Neural progenitor cell (in vitro differentiated cells): ENCODE measurements at regions not wholly inside any gene's neighbourhood (a gene's known extent, or its start where the extent isn't known, plus 50 kb on each side); places are given as distances from the start of the nearest gene placed in this dataset.

Experiments
- DNase-seq: peaks from one replicate; pipeline ENCODE4 v3.0.0-alpha.2; 2016; ENCODE audit warnings: low spot score
- H2AFZ ChIP-seq: fragments of 200-600 bp; sonication (generic); replicated peaks from 2 replicates; pipeline ENCODE4 v1.6.1; 2016; ENCODE audit warnings: antibody characterized with exemption
- H3F3A ChIP-seq: fragments of 200-600 bp; sonication (generic); 2 replicates; pipeline ENCODE4 v1.6.1; 2016; ENCODE audit warnings: antibody characterized with exemption, low read depth
- H3K27ac ChIP-seq: fragments of 200-600 bp; sonication (generic); 2 replicates; pipeline ENCODE4 v1.5.1; 2016; ENCODE audit warnings: mild to moderate bottlenecking
- H3K27me3 ChIP-seq: fragments of 200-600 bp; sonication (generic); 2 replicates; pipeline ENCODE4 v1.6.1; 2016; ENCODE audit warnings: mild to moderate bottlenecking, moderate library complexity
- H3K36me3 ChIP-seq: fragments of 200-600 bp; sonication (generic); 2 replicates; pipeline ENCODE4 v1.5.1; 2016
- H3K4me1 ChIP-seq: fragments of 200-600 bp; sonication (generic); 2 replicates; pipeline ENCODE4 v1.6.1; 2016; ENCODE audit warnings: mixed run types
- H3K4me2 ChIP-seq: fragments of 200-600 bp; sonication (generic); 2 replicates; pipeline ENCODE4 v1.6.1; 2016
- H3K4me3 ChIP-seq: fragments of 200-600 bp; sonication (generic); 2 replicates; pipeline ENCODE4 v1.5.1; 2016
- H3K79me2 ChIP-seq: fragments of 200-600 bp; sonication (generic); 2 replicates; pipeline ENCODE4 v1.6.1; 2016; ENCODE audit warnings: low read depth
- H3K9ac ChIP-seq: fragments of 200-600 bp; sonication (generic); 2 replicates; pipeline ENCODE4 v1.6.1; 2016
- H3K9me3 ChIP-seq: fragments of 200-600 bp; sonication (generic); 2 replicates; pipeline ENCODE4 v1.5.1; 2016; ENCODE audit warnings: low read depth
- H4K20me1 ChIP-seq: fragments of 200-600 bp; sonication (generic); 2 replicates; pipeline ENCODE4 v1.6.1; 2016; ENCODE audit warnings: low read depth
- H3K27ac Mint-ChIP-seq: 3 replicates; pipeline ENCODE4 v1.8.0; 2021; ENCODE audit warnings: mixed read lengths
- H3K27me3 Mint-ChIP-seq: 2 replicates; pipeline ENCODE4 v1.8.0; 2022; ENCODE audit warnings: low read depth, mild to moderate bottlenecking, inconsistent platforms, moderate library complexity, mixed read lengths; ENCODE audit not compliant: insufficient read depth
- H3K36me3 Mint-ChIP-seq: 3 replicates; pipeline ENCODE4 v1.8.0; 2021; ENCODE audit warnings: mixed read lengths
- H3K4me1 Mint-ChIP-seq: 3 replicates; pipeline ENCODE4 v1.8.0; 2021; ENCODE audit warnings: mixed read lengths
- H3K4me3 Mint-ChIP-seq: 3 replicates; pipeline ENCODE4 v1.8.0; 2021; ENCODE audit warnings: mild to moderate bottlenecking, moderate library complexity, mixed read lengths
- H3K9me3 Mint-ChIP-seq: 3 replicates; pipeline ENCODE4 v1.8.0; 2020; ENCODE audit warnings: mixed read lengths
- EZH2 ChIP-seq: fragments of 200-600 bp; sonication (generic); IDR thresholded peaks from 2 replicates; pipeline ENCODE4 v1.6.1; 2017; ENCODE audit warnings: antibody characterized with exemption, mild to moderate bottlenecking, moderate library complexity
- EZH2phosphoT487 ChIP-seq: fragments of 200-600 bp; sonication (generic); IDR thresholded peaks from 2 replicates; pipeline ENCODE4 v1.6.1; 2017; ENCODE audit warnings: antibody characterized with exemption
- TF ChIP-seq, protein P1 (sequence below): fragments of 200-600 bp; sonication (generic); IDR thresholded peaks from 2 replicates; pipeline ENCODE4 v1.5.1; 2017; ENCODE audit warnings: antibody characterized with exemption, mild to moderate bottlenecking

DNA sequence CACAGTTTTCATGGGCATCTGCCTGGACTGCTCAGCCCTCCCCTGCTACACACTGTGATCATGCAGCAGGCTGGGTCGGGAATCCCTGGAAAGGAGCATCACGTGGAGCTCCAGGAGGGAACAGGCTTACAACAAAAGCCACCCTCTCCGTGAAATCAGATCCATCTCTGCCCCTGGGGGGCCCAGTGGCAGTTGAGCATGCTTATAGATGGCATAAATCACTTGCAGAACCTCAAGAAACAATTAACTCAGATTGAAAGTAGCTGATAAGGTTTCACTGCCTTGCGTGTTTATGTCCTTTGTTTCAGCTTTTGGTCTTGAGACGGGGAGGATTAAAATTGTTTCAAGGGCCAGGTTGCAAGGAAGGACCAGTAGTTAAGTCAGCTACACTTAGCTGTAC is 354.8 kb upstream of the MEIS1 start:
- Histone ChIP-seq H3K79me2 (no peaks in the 10 kb centered on the region), H3K36me3 (no peaks in the 10 kb centered on the region), H3K27me3 (no peaks in the 10 kb centered on the region), H3K9me3 (no peaks in the 10 kb centered on the region), H4K20me1 (no peaks in the 10 kb centered on the region), H3K4me2 (no peak overlapping the region), H3K9ac (no peak overlapping the region), H3F3A (no peaks in the 10 kb centered on the region), H3K4me1 (peaks cover 13% of the 10 kb centered on the region), H3K4me3 (no peak overlapping the region), H3K27ac (no peak overlapping the region), H2AFZ (peak overlapping the region; percentile 42)
- Mint-ChIP-seq H3K27ac (no peak overlapping the region), H3K27me3 (peaks cover 12% of the 10 kb centered on the region), H3K36me3 (no peaks in the 10 kb centered on the region), H3K4me1 (peaks cover 28% of the 10 kb centered on the region), H3K4me3 (no peak overlapping the region), H3K9me3 (no peaks in the 10 kb centered on the region)
- TF ChIP-seq, protein P1, sequence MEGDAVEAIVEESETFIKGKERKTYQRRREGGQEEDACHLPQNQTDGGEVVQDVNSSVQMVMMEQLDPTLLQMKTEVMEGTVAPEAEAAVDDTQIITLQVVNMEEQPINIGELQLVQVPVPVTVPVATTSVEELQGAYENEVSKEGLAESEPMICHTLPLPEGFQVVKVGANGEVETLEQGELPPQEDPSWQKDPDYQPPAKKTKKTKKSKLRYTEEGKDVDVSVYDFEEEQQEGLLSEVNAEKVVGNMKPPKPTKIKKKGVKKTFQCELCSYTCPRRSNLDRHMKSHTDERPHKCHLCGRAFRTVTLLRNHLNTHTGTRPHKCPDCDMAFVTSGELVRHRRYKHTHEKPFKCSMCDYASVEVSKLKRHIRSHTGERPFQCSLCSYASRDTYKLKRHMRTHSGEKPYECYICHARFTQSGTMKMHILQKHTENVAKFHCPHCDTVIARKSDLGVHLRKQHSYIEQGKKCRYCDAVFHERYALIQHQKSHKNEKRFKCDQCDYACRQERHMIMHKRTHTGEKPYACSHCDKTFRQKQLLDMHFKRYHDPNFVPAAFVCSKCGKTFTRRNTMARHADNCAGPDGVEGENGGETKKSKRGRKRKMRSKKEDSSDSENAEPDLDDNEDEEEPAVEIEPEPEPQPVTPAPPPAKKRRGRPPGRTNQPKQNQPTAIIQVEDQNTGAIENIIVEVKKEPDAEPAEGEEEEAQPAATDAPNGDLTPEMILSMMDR, result no peak
- TF ChIP-seq EZH2 (no peak), EZH2phosphoT487 (no peak)
- DNase-seq, result no peak

DNA sequence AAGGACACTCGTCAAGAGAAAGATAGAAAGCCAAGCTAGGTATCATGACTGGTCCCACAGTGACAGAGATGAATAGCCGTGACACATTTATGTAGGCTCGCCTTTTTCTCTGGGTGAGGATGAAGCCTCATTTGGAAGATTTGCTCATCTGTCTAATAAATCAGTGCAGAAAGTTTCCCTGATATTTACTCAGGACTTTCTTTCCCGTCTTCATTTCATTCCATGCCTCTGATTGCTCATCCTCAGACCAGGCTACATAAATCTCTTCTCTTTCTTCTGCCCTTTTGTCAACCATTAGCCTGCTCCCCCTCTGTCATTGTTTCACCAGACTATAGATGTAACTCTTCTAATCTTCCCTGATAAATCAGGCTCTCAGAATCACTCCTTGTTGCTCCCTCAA is 361.8 kb upstream of the MEIS1 start:
- no peak for TF ChIP-seq EZH2
- no peak for TF ChIP-seq EZH2phosphoT487
- TF ChIP-seq, protein P1, result no peak

DNA sequence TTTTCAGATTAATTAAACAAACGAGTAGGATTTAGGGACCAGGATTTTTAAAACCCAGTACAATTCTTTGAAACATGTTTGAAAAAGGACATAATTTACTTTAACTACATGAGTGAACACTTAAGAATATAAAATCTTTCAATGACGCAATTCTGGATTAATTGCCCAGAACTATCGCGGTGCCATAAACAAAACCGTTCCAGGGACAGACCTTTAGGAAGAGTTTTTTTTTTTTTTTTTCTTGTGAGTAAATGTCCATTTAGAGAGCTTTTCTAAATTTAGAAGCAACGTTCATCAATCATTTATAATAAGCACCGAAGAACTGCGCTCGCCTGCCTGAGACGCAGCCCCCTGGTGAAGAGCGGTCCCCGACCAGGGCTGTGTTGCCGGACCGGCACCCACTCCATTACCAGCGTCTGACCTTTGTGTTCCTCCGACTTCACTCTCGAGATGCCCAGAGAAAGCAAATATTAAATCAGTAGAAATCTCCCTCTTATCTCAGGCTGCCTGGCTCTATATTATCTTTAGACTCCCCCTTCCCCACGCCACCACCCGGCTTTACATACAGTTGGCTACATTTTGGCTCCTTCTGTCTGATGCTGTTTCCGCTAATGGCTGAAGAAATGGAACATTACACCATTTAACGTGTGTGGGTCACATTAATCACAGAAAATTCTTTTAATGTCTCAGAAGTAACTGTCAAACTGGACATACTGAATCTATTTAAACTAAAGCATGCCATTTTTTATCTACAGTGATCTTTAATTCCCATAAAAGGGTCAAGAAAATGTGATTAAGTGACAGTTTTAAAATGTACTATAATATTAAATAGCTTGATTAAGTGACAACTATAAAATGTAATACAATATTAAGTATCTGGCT is 364.0 kb upstream of the MEIS1 start:
- TF ChIP-seq EZH2 (no peak), EZH2phosphoT487 (no peak)
- TF ChIP-seq, protein P1, result no peak
- Histone ChIP-seq H3K79me2 (no peaks in the 10 kb centered on the region), H3K4me3 (no peak overlapping the region), H3K36me3 (no peaks in the 10 kb centered on the region), H3K9ac (no peak overlapping the region), H2AFZ (no peak overlapping the region), H3K4me1 (peaks cover 20% of the 10 kb centered on the region), H3F3A (no peaks in the 10 kb centered on the region), H4K20me1 (no peaks in the 10 kb centered on the region), H3K4me2 (no peak overlapping the region), H3K27ac (no peak overlapping the region), H3K27me3 (no peaks in the 10 kb centered on the region), H3K9me3 (no peaks in the 10 kb centered on the region)
- peaks cover 2% of the 10 kb centered on the region for H3K27me3 Mint-ChIP-seq
- peaks cover 3% of the 10 kb centered on the region for H3K9me3 Mint-ChIP-seq
- no peak overlapping the region for H3K4me3 Mint-ChIP-seq
- no peak overlapping the region for H3K27ac Mint-ChIP-seq
- H3K4me1 Mint-ChIP-seq, result peaks cover 8% of the 10 kb centered on the region
- no peaks in the 10 kb centered on the region for H3K36me3 Mint-ChIP-seq
- DNase-seq, result no peak

More for the DNA sequence above, 361.8 kb upstream of the MEIS1 start:
- Histone ChIP-seq H2AFZ (no peak overlapping the region), H3K9ac (no peak overlapping the region), H3K27ac (no peak overlapping the region), H3F3A (no peaks in the 10 kb centered on the region), H3K4me2 (no peak overlapping the region), H3K36me3 (no peaks in the 10 kb centered on the region), H3K4me1 (peaks cover 20% of the 10 kb centered on the region), H3K79me2 (no peaks in the 10 kb centered on the region), H3K27me3 (no peaks in the 10 kb centered on the region), H3K4me3 (no peak overlapping the region), H4K20me1 (no peaks in the 10 kb centered on the region), H3K9me3 (no peaks in the 10 kb centered on the region)
- no peak for DNase-seq
- Mint-ChIP-seq H3K9me3 (no peaks in the 10 kb centered on the region), H3K27ac (no peak overlapping the region), H3K4me3 (no peak overlapping the region), H3K36me3 (no peaks in the 10 kb centered on the region), H3K27me3 (peaks cover 5% of the 10 kb centered on the region), H3K4me1 (peaks cover 10% of the 10 kb centered on the region)
